Stimulated activated CD4-positive, alpha-beta T cell treated with anti-CD3 and anti-CD28 coated beads, Interleukin-2, amount 100 ng/mL, for 4 hours (primary cell): ENCODE measurements at regions not wholly inside any gene's neighbourhood (a gene's known extent, or its start where the extent isn't known, plus 50 kb on each side); places are given as distances from the start of the nearest gene placed in this dataset.

Source experiments
- DNase-seq: peaks from one replicate; pipeline ENCODE4 v3.0.0-alpha.2; 2020; ENCODE audit warnings: low read depth

DNA sequence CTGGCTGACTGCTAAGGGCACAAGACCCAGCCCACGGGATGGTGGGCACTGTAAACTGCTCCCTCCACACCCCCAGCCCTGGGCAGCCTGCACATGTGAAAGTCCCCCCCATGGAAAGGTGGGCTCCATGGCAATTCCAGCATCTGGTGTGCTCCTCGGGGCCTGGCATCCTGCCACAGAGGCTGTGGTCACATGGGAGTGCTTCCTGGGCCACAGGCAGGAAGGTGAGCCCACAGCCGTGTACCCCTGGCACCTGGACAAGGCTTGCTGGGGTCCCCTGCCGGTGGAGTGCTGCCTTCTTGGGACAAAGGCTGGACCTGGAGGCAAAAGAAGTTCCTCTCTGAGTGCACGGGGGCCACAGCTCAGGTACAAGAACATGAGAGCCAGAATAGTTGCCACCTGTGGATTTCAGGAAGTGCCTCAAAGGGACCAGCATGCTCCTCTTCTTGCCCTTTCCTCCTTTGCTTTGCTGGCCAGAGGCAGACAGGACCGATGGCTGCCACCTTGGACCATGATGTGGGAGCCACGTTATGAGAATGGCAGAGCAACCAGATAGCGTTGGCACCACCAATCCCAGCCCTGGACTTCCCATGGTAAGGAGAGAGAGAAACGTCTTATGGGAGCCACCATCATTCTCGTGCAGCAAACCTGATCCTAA lies 120.2 kb upstream of the MLN start:
- no peak for DNase-seq

GRCh38 chr6:33921745-33922144 lies 117.9 kb upstream of the MLN start:
- DNase-seq: no peak

DNA sequence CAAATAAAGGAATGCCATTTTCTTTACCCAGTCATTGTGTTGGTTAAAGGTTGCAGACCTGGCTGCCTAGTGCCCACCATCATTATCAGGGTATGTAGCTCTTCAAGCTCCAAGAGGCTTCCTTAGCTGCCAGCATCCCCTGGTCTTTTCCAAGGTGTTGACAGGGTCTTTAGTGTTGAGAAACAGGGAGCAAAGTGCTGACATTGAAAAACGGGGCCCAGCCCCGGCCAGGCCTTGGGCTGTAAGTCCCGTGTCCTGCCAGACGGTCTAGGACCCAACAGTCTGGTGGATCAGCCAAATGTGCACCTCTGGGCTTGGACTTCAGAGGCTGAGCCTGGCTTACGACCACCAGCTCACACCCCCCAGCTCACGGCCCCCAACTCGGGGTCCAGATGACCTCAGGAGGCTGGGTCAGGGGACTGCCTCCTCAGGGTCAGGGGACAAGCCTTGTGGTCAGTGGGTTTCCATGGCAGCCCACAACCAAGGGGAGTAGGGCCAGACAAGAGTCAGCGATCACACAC lies 114.4 kb upstream of the MLN start:
- DNase-seq: no peak

DNA sequence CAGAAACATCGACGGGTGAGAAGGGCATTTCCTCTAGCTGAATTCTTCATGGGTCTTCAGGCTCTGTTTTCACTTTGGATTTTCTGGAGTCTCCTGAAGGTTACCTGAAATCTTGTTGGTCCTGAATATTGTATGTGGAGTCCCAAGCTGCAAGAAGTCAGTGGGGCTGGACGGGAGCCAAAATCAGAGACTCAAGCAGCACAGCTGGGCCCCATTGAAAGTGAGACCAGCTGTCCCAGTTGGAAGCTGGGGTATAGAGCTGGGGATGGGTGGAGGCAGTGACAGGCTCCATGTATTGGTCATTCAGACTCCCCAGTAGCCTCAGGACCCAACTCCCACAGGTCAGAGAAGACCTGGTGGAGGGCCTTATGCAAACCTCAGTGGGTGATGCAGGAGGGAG lies 111.3 kb upstream of the MLN start:
- no peak for DNase-seq

DNA sequence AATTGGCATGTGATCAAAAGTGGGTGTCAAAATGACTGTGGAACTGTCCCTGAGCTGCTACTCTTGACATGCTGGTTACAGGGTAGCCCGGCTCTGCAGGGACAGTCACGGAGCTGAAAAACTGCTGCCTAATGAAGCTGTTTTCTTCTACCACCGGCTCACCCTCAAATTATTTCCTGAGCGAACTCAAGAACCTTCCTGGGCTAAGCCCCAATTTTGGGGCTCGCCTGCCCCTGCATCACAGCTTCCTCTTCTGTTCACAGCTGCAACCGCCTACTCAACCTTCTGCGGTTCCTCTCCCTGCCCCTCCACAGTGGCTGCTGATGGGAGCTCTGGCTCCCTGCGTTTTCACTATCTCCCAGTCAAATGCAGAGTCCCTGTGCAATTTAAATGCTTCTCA lies 110.8 kb upstream of the MLN start:
- peak; percentile 31 for DNase-seq

GRCh38 chr6:33912195-33912594 lies 108.4 kb upstream of the MLN start:
- no peak for DNase-seq

- DNase-seq: no peak
Measured at GRCh38 chr6:33911488-33911887, 107.7 kb upstream of the MLN start.

GRCh38 chr6:33910594-33910993 lies 106.8 kb upstream of the MLN start:
- DNase-seq: no peak

DNA sequence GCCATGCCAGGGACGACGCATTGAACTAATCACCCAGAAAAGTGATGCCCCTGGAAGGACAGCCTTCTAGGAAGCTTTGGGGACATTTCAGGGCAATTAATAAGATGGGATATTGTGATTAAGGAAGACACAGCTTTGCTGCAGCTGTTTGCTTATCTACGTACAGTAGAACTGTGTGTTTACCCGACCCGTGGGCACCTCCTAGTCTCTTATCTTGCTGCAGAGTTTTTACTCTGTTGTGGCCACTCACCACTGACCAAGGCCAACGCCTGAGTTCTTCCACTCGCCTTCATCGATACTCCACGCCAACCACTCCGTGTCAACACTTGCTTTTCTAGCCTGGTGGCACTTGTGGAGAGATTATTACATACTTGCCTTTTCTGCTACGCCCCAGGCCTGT lies 105.9 kb upstream of the MLN start:
- no peak for DNase-seq

DNA sequence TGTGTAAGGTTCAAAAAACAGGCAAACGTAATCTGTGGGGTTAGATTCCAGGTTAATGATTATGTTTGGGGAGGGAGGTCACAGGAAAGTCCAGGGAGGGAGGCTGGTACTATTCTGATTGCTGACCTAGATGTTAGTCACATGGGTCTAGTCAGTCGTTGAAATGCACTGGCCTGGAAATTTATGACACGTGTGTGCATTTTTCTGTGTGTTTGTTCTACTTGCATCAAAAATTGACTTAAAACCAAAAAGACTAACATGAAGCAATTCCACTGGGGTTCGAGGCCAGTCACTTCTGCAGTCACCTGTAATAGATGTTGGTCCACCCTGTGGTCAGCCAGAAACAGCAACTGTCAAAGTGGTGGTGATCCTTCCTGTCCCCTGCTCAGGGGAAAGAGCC lies 104.2 kb upstream of the MLN start:
- DNase-seq: no peak

GRCh38 chr6:33907227-33907626 lies 103.4 kb upstream of the MLN start:
- no peak for DNase-seq

DNA sequence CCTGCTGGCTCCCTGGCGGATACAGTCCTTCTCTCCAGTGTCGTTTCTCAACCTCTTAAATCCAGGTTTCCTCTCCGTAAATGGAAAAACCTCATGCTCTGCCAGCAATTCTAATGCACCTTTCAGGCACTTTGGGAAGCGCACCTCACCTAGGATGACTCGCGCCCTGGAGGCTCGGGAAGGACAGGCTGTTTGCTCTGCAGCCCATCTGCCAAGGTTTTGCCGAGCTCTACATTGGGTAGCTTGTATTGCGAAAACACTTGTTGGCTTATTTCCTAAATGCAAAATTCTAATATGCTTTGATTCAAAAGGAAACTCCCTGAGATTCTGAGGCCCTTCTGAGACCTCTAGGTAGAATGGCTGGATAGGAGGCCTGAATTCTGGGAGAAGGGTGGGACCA lies 102.6 kb upstream of the MLN start:
- DNase-seq: no peak

DNA sequence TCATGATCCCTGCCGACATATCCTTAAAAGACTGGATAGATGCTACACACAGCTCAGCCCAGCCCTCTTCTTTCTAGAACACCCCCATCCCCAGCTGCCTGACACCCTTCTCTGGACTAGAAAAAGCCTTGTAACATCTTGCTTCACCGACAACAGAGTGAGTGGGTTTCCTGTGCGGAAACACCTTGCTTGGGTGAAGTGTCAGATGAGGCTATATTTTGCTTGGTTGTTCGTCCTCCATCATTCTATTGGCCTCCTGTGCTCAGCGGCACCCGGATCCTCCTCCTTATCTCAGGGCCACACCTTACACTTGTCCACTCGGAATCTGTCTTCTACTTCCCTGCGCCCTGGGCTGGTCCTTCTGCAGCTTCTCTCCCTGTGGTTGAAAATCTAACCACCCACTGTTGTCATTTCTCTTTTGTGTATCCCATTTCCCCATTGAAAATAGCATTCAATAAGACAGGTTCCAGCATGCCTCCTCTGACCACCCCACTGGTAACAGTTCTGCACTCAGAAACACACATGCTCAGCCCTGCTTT lies 101.3 kb upstream of the MLN start:
- peak; percentile 11 for DNase-seq

DNA sequence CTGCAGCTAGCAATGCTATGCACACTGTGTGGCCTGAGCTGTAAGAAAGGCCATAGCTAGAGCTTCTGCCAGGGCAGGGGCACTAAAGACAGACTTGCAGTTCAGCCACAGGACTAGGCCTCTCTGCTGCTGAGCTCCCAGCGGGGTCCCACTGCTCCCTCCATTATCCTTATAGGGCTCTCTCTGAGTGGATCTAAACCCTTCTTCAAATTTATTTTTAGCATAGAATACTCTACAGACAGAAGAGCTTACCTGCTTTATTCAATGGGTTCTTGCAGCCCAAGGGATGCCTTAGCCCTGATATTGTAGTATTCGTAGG lies 100.9 kb upstream of the MLN start:
- DNase-seq: no peak

- peak; percentile 16 for DNase-seq
Measured at GRCh38 chr6:33904050-33904746, 100.4 kb upstream of the MLN start.

DNA sequence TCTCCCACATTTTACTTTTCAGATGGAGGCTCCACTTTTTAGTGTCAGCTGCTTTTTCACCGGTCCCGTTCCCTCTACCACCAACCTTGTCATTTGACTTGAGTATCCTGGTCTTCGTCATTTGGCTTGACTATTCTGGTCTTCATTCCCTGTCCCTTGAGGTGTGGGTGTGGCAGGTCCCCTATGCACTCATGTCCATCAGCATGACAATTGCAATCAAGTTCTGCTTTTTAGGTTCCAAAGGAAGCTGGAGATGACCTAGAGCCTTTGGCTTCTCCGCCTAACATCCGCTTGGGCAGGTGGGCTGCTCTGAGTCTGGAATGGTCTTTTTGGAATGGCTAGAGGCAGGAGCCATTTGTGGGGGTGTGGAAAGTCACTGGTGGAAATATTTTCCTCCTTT lies 99.8 kb upstream of the MLN start:
- DNase-seq: no peak

- DNase-seq: no peak
Measured at GRCh38 chr6:33902457-33902853, 98.7 kb upstream of the MLN start.

DNA sequence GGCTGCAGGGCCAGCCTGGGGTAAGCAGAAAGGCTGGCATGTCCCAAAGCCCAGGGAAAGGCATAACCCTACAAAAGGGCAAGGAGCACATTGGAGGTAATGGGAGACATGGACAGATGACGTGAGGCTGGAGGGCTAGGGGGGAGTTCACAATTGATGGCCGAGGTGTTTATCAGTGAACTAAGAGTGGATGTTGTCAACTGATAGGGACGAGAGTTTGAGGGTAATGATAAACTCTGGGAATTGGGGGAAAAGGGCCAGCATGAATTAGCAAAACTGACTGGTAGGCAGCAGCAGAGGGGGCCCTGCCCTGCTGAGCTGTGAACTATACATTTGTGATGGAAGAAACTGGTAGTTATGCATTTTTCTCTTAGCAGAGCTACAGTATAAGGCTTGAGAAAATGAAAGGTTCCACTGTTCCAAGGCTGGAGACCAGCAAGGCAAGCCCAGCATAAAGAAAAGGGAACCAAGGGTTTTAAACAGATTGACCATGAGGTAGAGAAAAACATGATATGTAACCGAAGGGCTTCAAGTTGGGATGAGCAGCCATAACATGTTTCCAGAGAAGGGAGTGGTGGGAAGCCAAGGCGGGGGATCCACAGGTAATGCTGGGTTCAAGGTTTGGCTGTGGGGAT lies 98.1 kb upstream of the MLN start:
- no peak for DNase-seq

DNA sequence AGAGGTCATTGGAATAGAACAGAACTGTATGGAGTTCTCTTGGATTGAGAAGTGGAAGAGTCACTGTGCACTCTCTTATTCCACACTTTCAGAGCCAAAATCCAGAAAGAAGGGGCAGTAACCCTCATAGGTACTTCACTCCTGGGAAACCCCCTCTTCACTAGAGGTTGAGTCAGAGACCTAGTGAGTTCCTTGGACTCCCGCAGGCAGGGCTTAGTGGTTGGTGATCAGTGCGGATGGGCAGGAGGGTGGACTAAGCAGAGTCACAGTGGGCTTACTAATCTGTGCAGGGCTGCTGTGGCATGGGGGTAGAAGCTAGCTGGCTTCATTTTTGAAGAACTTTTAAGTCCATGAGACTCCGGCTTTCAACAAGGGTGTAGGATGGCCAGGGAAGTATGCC lies 95.0 kb upstream of the MLN start:
- no peak for DNase-seq

GRCh38 chr6:33897189-33897780 lies 93.5 kb upstream of the MLN start:
- DNase-seq: no peak

- DNase-seq: no peak
Measured at GRCh38 chr6:33896391-33897188, 92.8 kb upstream of the MLN start.

DNA sequence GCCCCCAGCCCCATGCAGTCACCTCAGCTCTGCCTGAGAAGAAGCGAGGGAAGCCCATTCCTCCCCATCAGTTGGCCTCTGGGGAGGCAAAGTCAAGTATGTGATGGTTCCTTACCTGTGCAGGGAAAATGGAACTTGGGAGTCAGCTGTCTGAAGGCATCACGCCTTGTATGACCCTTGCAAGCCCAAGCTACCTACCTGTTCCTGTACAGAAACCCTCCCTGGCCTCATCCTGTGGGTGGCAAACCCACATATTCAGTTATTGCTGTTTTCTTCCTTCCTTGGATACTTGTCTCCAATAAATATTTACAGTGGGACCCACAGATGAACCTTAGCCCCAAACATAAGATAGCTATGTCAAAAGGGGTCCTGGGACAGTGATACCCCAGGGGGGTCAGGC lies 92.2 kb upstream of the MLN start:
- DNase-seq: no peak
